ENCODE measurements at regions not wholly inside any gene's neighbourhood (a gene's known extent, or its start where the extent isn't known, plus 50 kb on each side); places are given as distances from the start of the nearest gene placed in this dataset.

- no peak for TF ChIP-seq LEF1 (IDR thresholded peaks at IDR 0.05; ENCODE audit: borderline replicate concordance)
- TF ChIP-seq SP1 (IDR thresholded peaks at IDR 0.05) = no peak
- no peak for TF ChIP-seq L3MBTL2 (conservative IDR thresholded peaks at IDR 0.05)
- no peak for TF ChIP-seq CTBP1 (IDR thresholded peaks at IDR 0.05; ENCODE audit: borderline replicate concordance)
- TF ChIP-seq FOXM1 (IDR thresholded peaks at IDR 0.05; ENCODE audit: borderline replicate concordance) = no peak
- no peak for TF ChIP-seq ARNT (IDR thresholded peaks at IDR 0.05)
- TF ChIP-seq HDGF (IDR thresholded peaks at IDR 0.05; ENCODE audit: borderline replicate concordance) = no peak
- no peak for TF ChIP-seq TARDBP (IDR thresholded peaks at IDR 0.05)
- TF ChIP-seq FOXK2 (IDR thresholded peaks at IDR 0.05) = no peak
- no peak for TF ChIP-seq FOXA1 (IDR thresholded peaks at IDR 0.05)
- no peak for TF ChIP-seq NFRKB (IDR thresholded peaks at IDR 0.05)
- CTCF ChIA-PET = no interaction called here
- no peak for DNase-seq (ENCODE audit: extremely low spot score)
Measured at GRCh38 chr20:7250337-7250736, 482.9 kb downstream of the BMP2 start.

GRCh38 chr20:7257099-7257498, 489.6 kb downstream of the BMP2 start:
- CTCF ChIA-PET = no interaction called here

More at GRCh38 chr20:7250337-7250736, 482.9 kb downstream of the BMP2 start:
- POLR2A ChIA-PET = no interaction called here

GRCh38 chr20:7257692-7258466, 490.4 kb downstream of the BMP2 start:
- POLR2A ChIA-PET = no interaction called here
- CTCF ChIA-PET = no interaction called here

More at GRCh38 chr20:7257099-7257498, 489.6 kb downstream of the BMP2 start:
- POLR2A ChIA-PET = no interaction called here
- no peak for TF ChIP-seq SP1 (IDR thresholded peaks at IDR 0.05)
- DNase-seq (ENCODE audit: extremely low spot score) = no peak

GRCh38 chr20:7262803-7263202, 495.3 kb downstream of the BMP2 start:
- TF ChIP-seq TARDBP (IDR thresholded peaks at IDR 0.05) = no peak
- DNase-seq (ENCODE audit: extremely low spot score) = no peak
- ChIA-PET CTCF (interaction anchor here (0.9 kb wide), 1 partner anchor 23 kb away, joined by 3 read pairs; no protein-coding TSS in a partner anchor), POLR2A (interaction anchor here (0.6 kb wide), 1 partner anchor 8 kb away, joined by 3 read pairs; no protein-coding TSS in a partner anchor)

More at GRCh38 chr20:7257692-7258466, 490.4 kb downstream of the BMP2 start:
- TF ChIP-seq ARNT (IDR thresholded peaks at IDR 0.05) (no peak), HDGF (IDR thresholded peaks at IDR 0.05; ENCODE audit: borderline replicate concordance) (no peak), NFRKB (IDR thresholded peaks at IDR 0.05) (no peak), BHLHE40 (IDR thresholded peaks at IDR 0.05; ENCODE audit: borderline replicate concordance) (no peak), PKNOX1 (IDR thresholded peaks at IDR 0.05) (no peak), FOXM1 (IDR thresholded peaks at IDR 0.05; ENCODE audit: borderline replicate concordance) (no peak), TARDBP (IDR thresholded peaks at IDR 0.05) (no peak), LEF1 (IDR thresholded peaks at IDR 0.05; ENCODE audit: borderline replicate concordance) (no peak), SP1 (IDR thresholded peaks at IDR 0.05) (no peak), ELF4 (IDR thresholded peaks at IDR 0.05) (no peak), ZNF384 (IDR thresholded peaks at IDR 0.05) (no peak), FOXA1 (IDR thresholded peaks at IDR 0.05) (no peak), FOXK2 (IDR thresholded peaks at IDR 0.05) (no peak), L3MBTL2 (conservative IDR thresholded peaks at IDR 0.05) (no peak), CTBP1 (IDR thresholded peaks at IDR 0.05; ENCODE audit: borderline replicate concordance) (no peak), SUZ12 (IDR thresholded peaks at IDR 0.05) (no peak)
- no peak for DNase-seq (ENCODE audit: extremely low spot score)

- CTCF ChIA-PET = no interaction called here
- no peak for TF ChIP-seq ELF4 (IDR thresholded peaks at IDR 0.05)
- TF ChIP-seq FOXA1 (IDR thresholded peaks at IDR 0.05) = no peak
- no peak for TF ChIP-seq NFRKB (IDR thresholded peaks at IDR 0.05)
- TF ChIP-seq SUZ12 (IDR thresholded peaks at IDR 0.05) = no peak
- TF ChIP-seq FOXK2 (IDR thresholded peaks at IDR 0.05) = no peak
- TF ChIP-seq L3MBTL2 (conservative IDR thresholded peaks at IDR 0.05) = no peak
- TF ChIP-seq CTBP1 (IDR thresholded peaks at IDR 0.05; ENCODE audit: borderline replicate concordance) = no peak
- no peak for TF ChIP-seq HDGF (IDR thresholded peaks at IDR 0.05; ENCODE audit: borderline replicate concordance)
- no peak for TF ChIP-seq SP1 (IDR thresholded peaks at IDR 0.05)
- TF ChIP-seq LEF1 (IDR thresholded peaks at IDR 0.05; ENCODE audit: borderline replicate concordance) = no peak
- TF ChIP-seq ZNF384 (IDR thresholded peaks at IDR 0.05) = no peak
- TF ChIP-seq FOXM1 (IDR thresholded peaks at IDR 0.05; ENCODE audit: borderline replicate concordance) = no peak
- TF ChIP-seq TARDBP (IDR thresholded peaks at IDR 0.05) = no peak
- TF ChIP-seq PKNOX1 (IDR thresholded peaks at IDR 0.05) = no peak
- no peak for TF ChIP-seq ARNT (IDR thresholded peaks at IDR 0.05)
- no peak for DNase-seq (ENCODE audit: extremely low spot score)
- POLR2A ChIA-PET = no interaction called here
Measured at GRCh38 chr20:7264137-7264536, 496.7 kb downstream of the BMP2 start.

- no peak for DNase-seq (ENCODE audit: extremely low spot score)
- POLR2A ChIA-PET = no interaction called here
- CTCF ChIA-PET = no interaction called here
- TF ChIP-seq HDGF (IDR thresholded peaks at IDR 0.05; ENCODE audit: borderline replicate concordance) (no peak), ZNF384 (IDR thresholded peaks at IDR 0.05) (no peak), CTBP1 (IDR thresholded peaks at IDR 0.05; ENCODE audit: borderline replicate concordance) (no peak), FOXM1 (IDR thresholded peaks at IDR 0.05; ENCODE audit: borderline replicate concordance) (no peak), ELF4 (IDR thresholded peaks at IDR 0.05) (no peak), BHLHE40 (IDR thresholded peaks at IDR 0.05; ENCODE audit: borderline replicate concordance) (no peak), NFRKB (IDR thresholded peaks at IDR 0.05) (no peak), ARNT (IDR thresholded peaks at IDR 0.05) (no peak), FOXK2 (IDR thresholded peaks at IDR 0.05) (no peak), FOXA1 (IDR thresholded peaks at IDR 0.05) (no peak), SP1 (IDR thresholded peaks at IDR 0.05) (no peak), LEF1 (IDR thresholded peaks at IDR 0.05; ENCODE audit: borderline replicate concordance) (no peak)
Measured at GRCh38 chr20:7269452-7269851, 502.0 kb downstream of the BMP2 start.

- CTCF ChIA-PET = interaction anchor here (0.6 kb wide), 1 partner anchor 17 kb away, joined by 4 read pairs; no protein-coding TSS in a partner anchor
- TF ChIP-seq TARDBP (IDR thresholded peaks at IDR 0.05) (no peak), BHLHE40 (IDR thresholded peaks at IDR 0.05; ENCODE audit: borderline replicate concordance) (no peak), ZNF384 (IDR thresholded peaks at IDR 0.05) (no peak), FOXA1 (IDR thresholded peaks at IDR 0.05) (no peak)
- POLR2A ChIA-PET = no interaction called here
- no peak for DNase-seq (ENCODE audit: extremely low spot score)
Measured at GRCh38 chr20:7272512-7272911, 505.0 kb downstream of the BMP2 start.
